MM.1S (cell line): ENCODE measurements at regions not wholly inside any gene's neighbourhood (a gene's known extent, or its start where the extent isn't known, plus 50 kb on each side); places are given as distances from the start of the nearest gene placed in this dataset.

ENCODE experiments used
- DNase-seq: peaks from one replicate; pipeline ENCODE4 v3.0.0-alpha.2; 2015
- H2AFZ ChIP-seq: fragments of 300-600 bp; sonication (generic); 2 replicates; pipeline ENCODE4 v1.6.0; 2016; ENCODE audit warnings: antibody characterized with exemption, low read length
- H3F3A ChIP-seq: fragments of 300-600 bp; sonication (generic); 2 replicates; pipeline ENCODE4 v1.6.1; 2016; ENCODE audit warnings: mild to moderate bottlenecking, antibody characterized with exemption, low read length, moderate library complexity, mixed read lengths; ENCODE audit not compliant: insufficient read depth
- H3K27ac ChIP-seq: fragments of 300-600 bp; sonication (generic); 2 replicates; pipeline ENCODE4 v1.5.1; 2016; ENCODE audit warnings: mild to moderate bottlenecking, low read length
- H3K27me3 ChIP-seq: fragments of 300-600 bp; sonication (generic); replicated peaks from 2 replicates; pipeline ENCODE4 v1.6.0; 2016; ENCODE audit warnings: low read length; ENCODE audit not compliant: insufficient read depth
- H3K36me3 ChIP-seq: fragments of 300-600 bp; sonication (generic); replicated peaks from 2 replicates; pipeline ENCODE4 v1.6.1; 2016; ENCODE audit warnings: mild to moderate bottlenecking, low read length, mixed read lengths; ENCODE audit not compliant: insufficient read depth
- H3K4me1 ChIP-seq: fragments of 300-600 bp; sonication (generic); 2 replicates; pipeline ENCODE4 v1.6.1; 2016; ENCODE audit warnings: low read length, mixed read lengths
- H3K4me2 ChIP-seq: fragments of 300-600 bp; sonication (generic); 2 replicates; pipeline ENCODE4 v1.6.0; 2016; ENCODE audit warnings: low read depth, low read length
- H3K4me3 ChIP-seq: fragments of 300-600 bp; sonication (generic); 2 replicates; pipeline ENCODE4 v1.5.1; 2016; ENCODE audit warnings: low read length, mixed read lengths
- H3K79me2 ChIP-seq: fragments of 300-600 bp; sonication (generic); 2 replicates; pipeline ENCODE4 v1.6.1; 2016; ENCODE audit warnings: mixed run types, low read length, mixed read lengths
- H3K9ac ChIP-seq: fragments of 300-600 bp; sonication (generic); 2 replicates; pipeline ENCODE4 v1.6.1; 2016; ENCODE audit warnings: low read length, mixed read lengths
- H3K9me2 ChIP-seq: fragments of 300-600 bp; sonication (generic); replicated peaks from 2 replicates; pipeline ENCODE4 v1.6.1; 2016; ENCODE audit warnings: mild to moderate bottlenecking, low read length, mixed read lengths; ENCODE audit not compliant: insufficient read depth
- H3K9me3 ChIP-seq: fragments of 300-600 bp; sonication (generic); replicated peaks from 2 replicates; pipeline ENCODE4 v1.6.1; 2016; ENCODE audit warnings: mild to moderate bottlenecking, low read length, mixed read lengths; ENCODE audit not compliant: insufficient read depth
- H4K20me1 ChIP-seq: fragments of 300-600 bp; sonication (generic); 2 replicates; pipeline ENCODE4 v1.6.1; 2016; ENCODE audit warnings: mild to moderate bottlenecking, low read length, moderate library complexity, mixed read lengths; ENCODE audit not compliant: insufficient read depth
- CTCF ChIP-seq: fragments of 300-600 bp; sonication (generic); IDR thresholded peaks from 2 replicates; pipeline ENCODE4 v1.5.1; 2016; ENCODE audit warnings: antibody characterized with exemption, low read length, mixed read lengths
- EZH2 ChIP-seq: fragments of 300-600 bp; sonication (generic); optimal IDR thresholded peaks from 2 replicates; pipeline ENCODE3; 2017; ENCODE audit warnings: low read depth, mild to moderate bottlenecking, antibody characterized with exemption, low read length, mixed read lengths
- EZH2phosphoT487 ChIP-seq: fragments of 300-600 bp; sonication (generic); IDR thresholded peaks from 2 replicates; pipeline ENCODE4 v1.6.1; 2018; ENCODE audit warnings: antibody characterized with exemption, low read length

GRCh38 chr16:82560805-82561325 is 65.9 kb upstream of the CDH13 start:
- no peak overlapping the region for H3K9ac ChIP-seq
- no peaks in the 10 kb centered on the region for H3K9me3 ChIP-seq
- no peak overlapping the region for H2AFZ ChIP-seq
- H3K27me3 ChIP-seq, result no peaks in the 10 kb centered on the region
- H3K4me3 ChIP-seq, result no peak overlapping the region
- no peak for TF ChIP-seq CTCF
- no peak for TF ChIP-seq EZH2phosphoT487
- no peak for TF ChIP-seq EZH2
- no peaks in the 10 kb centered on the region for H3K4me1 ChIP-seq
- H3K9me2 ChIP-seq, result no peaks in the 10 kb centered on the region
- H3K79me2 ChIP-seq, result no peaks in the 10 kb centered on the region
- no peaks in the 10 kb centered on the region for H4K20me1 ChIP-seq
- no peaks in the 10 kb centered on the region for H3F3A ChIP-seq
- no peak for DNase-seq
- H3K4me2 ChIP-seq, result no peak overlapping the region
- H3K36me3 ChIP-seq, result no peaks in the 10 kb centered on the region
- H3K27ac ChIP-seq, result no peak overlapping the region

- no peaks in the 10 kb centered on the region for H3K36me3 ChIP-seq
- H3K4me2 ChIP-seq, result no peak overlapping the region
- DNase-seq, result no peak
- H3F3A ChIP-seq, result no peaks in the 10 kb centered on the region
- H3K9me2 ChIP-seq, result no peaks in the 10 kb centered on the region
- H3K27ac ChIP-seq, result no peak overlapping the region
- H3K9me3 ChIP-seq, result no peaks in the 10 kb centered on the region
- TF ChIP-seq EZH2, result no peak
- no peak for TF ChIP-seq EZH2phosphoT487
- no peak for TF ChIP-seq CTCF
- H3K4me3 ChIP-seq, result no peak overlapping the region
- H3K27me3 ChIP-seq, result no peaks in the 10 kb centered on the region
- no peaks in the 10 kb centered on the region for H3K79me2 ChIP-seq
- H4K20me1 ChIP-seq, result no peaks in the 10 kb centered on the region
- no peaks in the 10 kb centered on the region for H3K4me1 ChIP-seq
- H2AFZ ChIP-seq, result no peak overlapping the region
- no peak overlapping the region for H3K9ac ChIP-seq
Measured at GRCh38 chr16:82544378-82545160, 82.2 kb upstream of the CDH13 start.

- H3K27ac ChIP-seq, result no peak overlapping the region
Measured at GRCh38 chr16:82542714-82543113, 84.1 kb upstream of the CDH13 start.

More at GRCh38 chr16:82542714-82543113, 84.1 kb upstream of the CDH13 start:
- H3K4me1 ChIP-seq, result no peaks in the 10 kb centered on the region
- no peak overlapping the region for H3K4me3 ChIP-seq
- no peak overlapping the region for H3K4me2 ChIP-seq
- H4K20me1 ChIP-seq, result no peaks in the 10 kb centered on the region
- H3K9me2 ChIP-seq, result no peaks in the 10 kb centered on the region
- no peak for DNase-seq
- no peak for TF ChIP-seq CTCF
- TF ChIP-seq EZH2phosphoT487, result no peak
- TF ChIP-seq EZH2, result no peak
- no peak overlapping the region for H3K9ac ChIP-seq
- H3K36me3 ChIP-seq, result no peaks in the 10 kb centered on the region
- no peaks in the 10 kb centered on the region for H3F3A ChIP-seq
- H2AFZ ChIP-seq, result no peak overlapping the region
- no peaks in the 10 kb centered on the region for H3K9me3 ChIP-seq
- H3K27me3 ChIP-seq, result no peaks in the 10 kb centered on the region
- no peaks in the 10 kb centered on the region for H3K79me2 ChIP-seq
